ENCODE measurements at regions not wholly inside any gene's neighbourhood (a gene's known extent, or its start where the extent isn't known, plus 50 kb on each side); places are given as distances from the start of the nearest gene placed in this dataset.

DNA sequence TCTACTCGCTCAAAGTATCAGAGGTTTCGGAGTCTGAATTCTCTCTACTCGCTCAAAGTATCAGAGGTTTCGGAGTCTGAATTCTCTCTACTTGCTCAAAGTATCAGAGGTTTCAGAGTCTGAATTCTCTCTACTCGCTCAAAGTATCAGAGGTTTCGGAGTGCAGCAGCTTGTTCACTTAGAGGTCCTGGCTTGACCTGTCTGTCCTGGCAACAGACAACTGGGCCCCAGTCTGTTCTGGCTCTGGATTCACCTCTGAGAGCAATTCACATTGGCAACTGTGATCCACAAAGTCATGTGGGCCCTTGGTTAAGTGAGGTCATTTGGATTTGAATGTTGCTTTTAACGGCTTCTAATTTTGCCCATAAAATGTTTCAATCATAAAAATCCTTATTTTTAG lies 63.9 kb upstream of the ST8SIA6 start:
- Histone ChIP-seq H3K4me1 (ENCODE audit: insufficient read depth, low read length) (no peaks in the 10 kb centered on the region), H3K27ac (ENCODE audit: low read depth, low read length) (no peak overlapping the region), H3K36me3 (ENCODE audit: insufficient read depth, low read length) (no peaks in the 10 kb centered on the region), H3K9ac (ENCODE audit: low read depth, low read length) (no peak overlapping the region), H3K4me3 (ENCODE audit: low read length) (no peak overlapping the region), H3K27me3 (ENCODE audit: insufficient read depth, low read length) (no peaks in the 10 kb centered on the region), H3K9me3 (ENCODE audit: insufficient read depth, low read depth, low read length) (0 out of 2 replicates have a peak, but pooled peaks cover 3% of the 10 kb centered on the region)
- 95% methylated on average over 7 of the region's 7 CpGs for WGBS

DNA sequence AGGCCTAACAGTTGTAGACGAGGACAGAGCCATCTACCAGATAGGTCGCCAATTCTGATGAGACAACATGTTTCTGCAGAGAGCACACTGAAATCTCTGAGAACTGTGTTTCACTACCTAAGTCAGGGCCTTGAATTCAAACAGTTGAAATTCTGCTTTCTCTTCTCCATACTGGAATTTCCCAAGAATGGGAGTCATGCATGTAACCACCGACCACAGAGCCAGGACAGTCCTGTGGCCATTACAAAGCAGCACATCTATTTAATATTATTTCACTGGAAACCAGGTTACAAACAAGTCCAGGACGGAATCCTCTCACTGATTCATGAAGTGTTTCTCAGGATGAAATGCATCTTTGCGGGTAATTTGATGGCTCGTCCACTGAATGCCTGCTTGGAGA lies 62.0 kb upstream of the ST8SIA6 start:
- WGBS: 90% methylated on average over 6 of the region's 6 CpGs
- Histone ChIP-seq H3K4me1 (ENCODE audit: insufficient read depth, low read length) (no peaks in the 10 kb centered on the region), H3K4me3 (ENCODE audit: low read length) (no peak overlapping the region), H3K27ac (ENCODE audit: low read depth, low read length) (no peak overlapping the region), H3K9ac (ENCODE audit: low read depth, low read length) (no peak overlapping the region), H3K27me3 (ENCODE audit: insufficient read depth, low read length) (no peaks in the 10 kb centered on the region), H3K9me3 (ENCODE audit: insufficient read depth, low read depth, low read length) (0 out of 2 replicates have a peak, but pooled peaks cover 3% of the 10 kb centered on the region), H3K36me3 (ENCODE audit: insufficient read depth, low read length) (no peaks in the 10 kb centered on the region)

DNA sequence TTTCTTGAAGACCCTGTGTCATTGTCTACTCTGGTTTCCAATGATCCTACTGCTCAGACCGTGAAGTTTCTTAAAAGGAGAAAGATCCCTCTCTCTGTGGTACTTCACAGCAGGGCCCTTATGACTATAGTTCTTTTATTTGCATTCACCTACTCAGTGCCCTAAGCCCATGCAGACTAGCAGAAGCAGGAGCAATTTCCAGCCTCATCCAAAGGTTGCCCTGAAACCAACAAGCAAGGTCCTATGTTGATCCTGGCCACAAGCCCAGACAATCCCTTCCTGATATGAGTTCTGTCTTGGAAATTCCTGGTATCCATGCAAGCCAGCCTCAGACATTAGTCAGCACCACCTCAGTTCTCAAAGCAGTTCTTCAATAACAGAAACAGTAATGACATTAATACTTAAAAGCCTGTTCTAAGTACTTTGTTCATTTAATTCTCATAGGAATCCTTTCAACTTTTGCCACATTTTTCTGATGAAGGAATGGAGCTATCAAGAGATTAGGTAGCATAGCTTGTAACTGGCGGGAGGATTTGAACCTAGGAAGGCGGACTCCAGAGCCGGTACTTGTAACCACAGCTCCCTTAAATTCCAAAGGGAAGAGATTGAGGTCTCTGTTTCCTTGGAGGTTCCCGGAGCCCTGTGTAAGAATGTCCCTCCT lies 58.1 kb upstream of the ST8SIA6 start:
- H3K9ac ChIP-seq (ENCODE audit: low read depth, low read length): no peak overlapping the region
- H3K36me3 ChIP-seq (ENCODE audit: insufficient read depth, low read length): no peaks in the 10 kb centered on the region
- H3K4me3 ChIP-seq (ENCODE audit: low read length): no peak overlapping the region
- H3K27me3 ChIP-seq (ENCODE audit: insufficient read depth, low read length): no peaks in the 10 kb centered on the region
- no peaks in the 10 kb centered on the region for H3K4me1 ChIP-seq (ENCODE audit: insufficient read depth, low read length)
- WGBS: 82% methylated on average over 5 of the region's 5 CpGs
- 0 out of 2 replicates have a peak, but pooled peaks cover 3% of the 10 kb centered on the region for H3K9me3 ChIP-seq (ENCODE audit: insufficient read depth, low read depth, low read length)
- H3K27ac ChIP-seq (ENCODE audit: low read depth, low read length): no peak overlapping the region

DNA sequence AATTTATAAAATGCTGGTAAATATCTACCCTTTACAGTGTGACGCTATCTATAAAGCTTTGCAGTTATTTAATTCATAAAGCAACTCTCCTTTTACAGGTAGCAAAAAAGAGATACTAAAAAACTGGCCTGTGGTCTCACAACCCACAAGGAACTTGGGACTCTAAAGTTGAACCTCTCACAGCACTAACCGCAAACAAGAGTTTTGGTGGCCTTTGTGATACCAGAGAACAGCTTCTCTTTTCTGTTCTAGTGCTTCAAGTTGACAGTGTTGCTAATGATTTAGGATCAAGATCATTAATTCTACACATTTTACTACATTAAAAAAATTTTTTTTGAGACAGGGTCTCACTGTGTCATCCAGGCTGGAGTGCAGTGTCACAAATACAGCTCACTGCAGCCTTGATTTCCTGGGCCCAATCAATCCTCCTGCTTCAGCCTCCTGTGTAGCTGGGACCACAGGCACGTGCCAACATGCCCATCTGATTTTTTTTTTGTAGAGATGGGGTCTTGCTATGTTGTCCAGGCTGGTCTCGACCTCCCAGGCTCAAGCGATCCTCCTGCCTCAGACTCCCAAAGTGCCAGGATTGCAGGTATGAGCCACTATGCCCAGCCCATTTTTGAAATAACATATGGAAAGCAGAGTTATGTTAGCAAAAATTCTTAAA lies 56.0 kb upstream of the ST8SIA6 start:
- no peak overlapping the region for H3K27ac ChIP-seq (ENCODE audit: low read depth, low read length)

DNA sequence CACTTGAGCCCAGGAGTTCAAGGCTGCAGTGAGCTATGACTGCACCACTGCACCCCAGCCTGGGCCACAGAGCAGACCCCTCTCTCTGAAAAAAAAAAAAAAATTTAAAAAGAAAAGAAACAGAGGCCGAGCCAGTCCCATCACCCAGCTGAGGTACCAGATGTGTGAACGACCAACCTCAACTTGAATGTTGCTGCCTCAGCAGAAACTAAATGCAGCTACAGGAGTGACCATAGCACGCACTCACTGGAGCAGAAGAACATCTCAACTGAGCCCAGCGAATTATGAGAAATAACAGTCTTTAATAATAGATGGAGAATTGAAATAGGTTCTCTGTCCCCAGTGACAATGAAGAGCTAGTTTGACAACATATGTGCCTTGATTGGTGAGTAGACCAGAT lies 53.1 kb upstream of the ST8SIA6 start:
- 96% methylated on average over 4 of the region's 4 CpGs for WGBS
- Histone ChIP-seq H3K4me1 (ENCODE audit: insufficient read depth, low read length) (no peaks in the 10 kb centered on the region), H3K27ac (ENCODE audit: low read depth, low read length) (no peak overlapping the region), H3K36me3 (ENCODE audit: insufficient read depth, low read length) (no peaks in the 10 kb centered on the region), H3K27me3 (ENCODE audit: insufficient read depth, low read length) (no peaks in the 10 kb centered on the region), H3K4me3 (ENCODE audit: low read length) (no peak overlapping the region), H3K9me3 (ENCODE audit: insufficient read depth, low read depth, low read length) (no peaks in the 10 kb centered on the region), H3K9ac (ENCODE audit: low read depth, low read length) (no peak overlapping the region)

More for the DNA sequence above, 56.0 kb upstream of the ST8SIA6 start:
- 90% methylated on average over 5 of the region's 5 CpGs for WGBS
- H3K27me3 ChIP-seq (ENCODE audit: insufficient read depth, low read length): no peaks in the 10 kb centered on the region
- 0 out of 2 replicates have a peak, but pooled peaks cover 3% of the 10 kb centered on the region for H3K9me3 ChIP-seq (ENCODE audit: insufficient read depth, low read depth, low read length)
- H3K36me3 ChIP-seq (ENCODE audit: insufficient read depth, low read length): no peaks in the 10 kb centered on the region
- no peak overlapping the region for H3K4me3 ChIP-seq (ENCODE audit: low read length)
- H3K9ac ChIP-seq (ENCODE audit: low read depth, low read length): no peak overlapping the region
- no peaks in the 10 kb centered on the region for H3K4me1 ChIP-seq (ENCODE audit: insufficient read depth, low read length)

DNA sequence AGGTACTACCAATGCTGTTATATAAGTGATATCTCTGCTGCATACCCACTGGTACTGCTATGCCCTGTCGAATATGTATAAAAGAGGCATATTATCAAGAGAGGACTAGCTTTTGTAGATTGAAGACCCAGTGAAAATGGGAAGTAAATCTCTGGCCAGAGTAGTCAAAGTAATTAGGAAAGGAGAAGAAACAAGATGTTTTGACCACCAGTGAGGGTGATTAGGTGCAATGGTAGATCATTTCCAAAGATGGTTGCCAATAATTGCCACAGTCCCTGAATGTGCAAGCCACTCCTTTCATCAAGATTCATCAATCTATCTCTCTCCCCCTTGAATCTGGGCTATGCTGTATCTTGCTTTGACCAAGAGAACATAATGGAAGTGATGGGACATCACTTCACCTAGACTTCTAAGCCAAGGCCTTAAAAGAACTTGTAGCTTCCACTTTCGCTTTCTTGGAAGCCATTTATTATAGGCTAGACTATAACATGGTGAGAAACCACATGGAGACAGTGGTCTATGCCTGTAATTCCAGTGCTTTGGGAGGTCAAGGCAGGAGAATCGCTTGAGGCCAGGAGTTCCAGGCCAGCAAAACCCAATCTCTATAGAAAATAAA lies 52.6 kb upstream of the ST8SIA6 start:
- 92% methylated on average over 3 of the region's 3 CpGs for WGBS
- Histone ChIP-seq H3K27ac (ENCODE audit: low read depth, low read length) (no peak overlapping the region), H3K4me1 (ENCODE audit: insufficient read depth, low read length) (no peaks in the 10 kb centered on the region), H3K36me3 (ENCODE audit: insufficient read depth, low read length) (no peaks in the 10 kb centered on the region), H3K27me3 (ENCODE audit: insufficient read depth, low read length) (no peaks in the 10 kb centered on the region), H3K4me3 (ENCODE audit: low read length) (no peak overlapping the region), H3K9ac (ENCODE audit: low read depth, low read length) (no peak overlapping the region), H3K9me3 (ENCODE audit: insufficient read depth, low read depth, low read length) (no peaks in the 10 kb centered on the region)

DNA sequence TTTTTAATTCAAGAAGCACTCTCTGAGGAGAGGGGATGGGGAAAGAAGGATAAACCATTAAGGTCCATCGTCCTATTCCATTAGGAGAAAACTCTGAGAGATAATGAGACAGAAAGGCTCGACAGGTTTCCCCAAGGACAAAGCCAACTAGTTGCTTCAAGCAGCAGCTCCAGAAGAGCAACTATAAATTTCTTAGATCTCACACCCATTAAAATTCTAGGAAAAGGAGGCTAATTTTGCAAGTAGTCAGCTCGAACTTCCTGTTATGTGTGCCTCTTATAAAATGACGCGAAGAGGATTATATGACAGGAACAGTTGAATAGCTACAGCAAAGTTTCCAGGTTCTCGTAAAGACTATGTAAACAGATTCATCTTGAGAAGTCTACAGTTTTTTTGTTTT lies 52.0 kb upstream of the ST8SIA6 start:
- Histone ChIP-seq H3K36me3 (ENCODE audit: insufficient read depth, low read length) (no peaks in the 10 kb centered on the region), H3K9ac (ENCODE audit: low read depth, low read length) (no peak overlapping the region), H3K27ac (ENCODE audit: low read depth, low read length) (no peak overlapping the region), H3K4me3 (ENCODE audit: low read length) (no peak overlapping the region), H3K9me3 (ENCODE audit: insufficient read depth, low read depth, low read length) (no peaks in the 10 kb centered on the region), H3K27me3 (ENCODE audit: insufficient read depth, low read length) (no peaks in the 10 kb centered on the region), H3K4me1 (ENCODE audit: insufficient read depth, low read length) (no peaks in the 10 kb centered on the region)
- 96% methylated on average over 6 of the region's 6 CpGs for WGBS

DNA sequence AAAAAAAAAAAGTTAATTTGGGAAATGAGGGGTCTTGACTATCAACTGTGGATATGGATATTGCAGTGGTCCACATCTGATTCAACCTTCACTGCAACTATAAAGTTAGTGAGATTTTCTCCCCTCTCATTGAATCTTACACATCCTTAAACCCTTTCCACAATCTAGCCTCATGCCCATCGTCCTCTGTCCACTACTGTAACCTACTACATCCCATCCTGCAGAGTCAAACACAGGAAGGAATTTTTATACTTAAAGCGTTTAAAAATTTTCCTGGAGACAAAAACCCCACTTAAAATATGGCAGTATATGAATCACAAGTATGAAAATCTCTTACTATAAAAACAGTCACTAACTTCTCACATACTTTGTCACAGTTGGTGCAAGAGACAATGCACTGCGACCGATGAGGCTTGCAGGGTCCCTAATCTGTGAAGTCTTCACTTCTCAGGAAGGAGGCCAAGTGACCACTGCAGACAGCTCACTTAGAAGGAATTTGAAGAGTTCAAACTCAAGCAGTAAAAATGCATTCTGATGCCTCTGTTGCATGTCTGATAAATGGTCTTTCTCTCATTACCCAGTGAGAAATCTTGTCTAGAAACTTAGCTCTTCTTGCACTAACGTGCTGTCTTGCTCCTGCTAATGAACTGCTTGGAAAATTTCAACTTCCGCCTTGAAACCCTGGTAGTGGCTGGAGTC lies 50.3 kb upstream of the ST8SIA6 start:
- Histone ChIP-seq H3K27me3 (ENCODE audit: insufficient read depth, low read length) (no peaks in the 10 kb centered on the region), H3K9ac (ENCODE audit: low read depth, low read length) (no peak overlapping the region), H3K4me1 (ENCODE audit: insufficient read depth, low read length) (no peaks in the 10 kb centered on the region), H3K9me3 (ENCODE audit: insufficient read depth, low read depth, low read length) (no peaks in the 10 kb centered on the region), H3K27ac (ENCODE audit: low read depth, low read length) (no peak overlapping the region), H3K4me3 (ENCODE audit: low read length) (no peak overlapping the region), H3K36me3 (ENCODE audit: insufficient read depth, low read length) (no peaks in the 10 kb centered on the region)
- 86% methylated on average over 6 of the region's 6 CpGs for WGBS

Measured in HUES64 (cell line).